CD14-positive monocyte (primary cell): ENCODE measurements at regions not wholly inside any gene's neighbourhood (a gene's known extent, or its start where the extent isn't known, plus 50 kb on each side); places are given as distances from the start of the nearest gene placed in this dataset.

Experiments
- DNase-seq, 3 donors: peaks; one replicate each; pipeline ENCODE4 v3.0.0-alpha.2; 2011 to 2022
- H2AFZ ChIP-seq: 2 replicates; pipeline ENCODE4 v1.6.0; 2012; ENCODE audit warnings: mild to moderate bottlenecking, low read depth, low read length, inconsistent platforms; ENCODE audit not compliant: insufficient read depth, poor library complexity, severe bottlenecking
- H3K27ac ChIP-seq, 2 donors: 1 replicate in 1 of 2; 2 replicates in 1 of 2; pipeline ENCODE4 v1.5.1; 2012 to 2013; ENCODE audit warnings: low read length in 2 of 2, control low read depth in 1 of 2, inconsistent platforms in 1 of 2, low read depth in 1 of 2, mild to moderate bottlenecking in 1 of 2
- H3K27me3 ChIP-seq, 2 donors: one replicate each; pipeline versions ENCODE4 v1.6.0 to v1.6.1; 2011 to 2013; ENCODE audit warnings: low read length in 2 of 2; ENCODE audit not compliant: control insufficient read depth in 2 of 2, insufficient read depth in 2 of 2
- H3K36me3 ChIP-seq, 2 donors: replicated peaks in 1 of 2; 1 replicate in 1 of 2; 2 replicates in 1 of 2; pipeline versions ENCODE4 v1.5.1 to v1.6.1; 2012 to 2013; ENCODE audit warnings: low read length in 2 of 2, control low read depth in 1 of 2, inconsistent platforms in 1 of 2, mild to moderate bottlenecking in 1 of 2; ENCODE audit not compliant: insufficient read depth in 2 of 2, control insufficient read depth in 1 of 2
- H3K4me1 ChIP-seq, 2 donors: 1 replicate in 1 of 2; 2 replicates in 1 of 2; pipeline versions ENCODE4 v1.5.1 to v1.6.1; 2012 to 2013; ENCODE audit warnings: low read length in 2 of 2, control low read depth in 1 of 2, inconsistent platforms in 1 of 2, mild to moderate bottlenecking in 1 of 2, moderate library complexity in 1 of 2; ENCODE audit not compliant: insufficient read depth in 2 of 2, control insufficient read depth in 1 of 2
- H3K4me2 ChIP-seq: replicated peaks from 2 replicates; pipeline ENCODE3; 2012; ENCODE audit warnings: low read length, moderate library complexity, mild to moderate bottlenecking; ENCODE audit not compliant: poor library complexity, severe bottlenecking; ENCODE audit errors: extremely low read depth
- H3K4me3 ChIP-seq, 3 experiments: fragments of 200-600 bp in 1 of 3; sonication (generic) in 1 of 3; replicated peaks in 1 of 3; 1 replicate in 2 of 3; 2 replicates in 1 of 3; pipeline ENCODE4 v1.5.1; 2011 to 2013; ENCODE audit warnings: low read length in 3 of 3, mild to moderate bottlenecking in 3 of 3, control low read depth in 2 of 3, low read depth in 2 of 3, inconsistent platforms in 1 of 3, moderate library complexity in 1 of 3
- H3K79me2 ChIP-seq: 2 replicates; pipeline ENCODE4 v1.6.0; 2012; ENCODE audit warnings: mild to moderate bottlenecking, control low read depth, inconsistent platforms, low read length, moderate library complexity; ENCODE audit not compliant: insufficient read depth
- H3K9ac ChIP-seq: 2 replicates; pipeline ENCODE4 v1.6.0; 2017; ENCODE audit warnings: low read length, mild to moderate bottlenecking; ENCODE audit not compliant: insufficient read depth, poor library complexity, severe bottlenecking
- H3K9me3 ChIP-seq, 2 donors: replicated peaks in 1 of 2; 1 replicate in 1 of 2; 2 replicates in 1 of 2; pipeline versions ENCODE4 v1.5.1 to v1.6.1; 2012 to 2013; ENCODE audit warnings: low read length in 2 of 2, control low read depth in 1 of 2; ENCODE audit not compliant: control insufficient read depth in 1 of 2, insufficient read depth in 1 of 2
- H4K20me1 ChIP-seq: 2 replicates; pipeline ENCODE4 v1.6.0; 2012; ENCODE audit warnings: mild to moderate bottlenecking, low read length, control low read depth, moderate library complexity; ENCODE audit not compliant: insufficient read depth
- H3K27ac Mint-ChIP-seq, 7 donors: one replicate each; pipeline ENCODE4 v1.8.0; 2020; ENCODE audit warnings: mild to moderate bottlenecking in 7 of 7, mixed read lengths in 7 of 7, moderate library complexity in 6 of 7, inconsistent platforms in 2 of 7
- H3K27me3 Mint-ChIP-seq, 3 donors: one replicate each; pipeline ENCODE4 v1.8.0; 2021 to 2022; ENCODE audit warnings: low read depth in 3 of 3, mild to moderate bottlenecking in 3 of 3, mixed read lengths in 3 of 3, moderate library complexity in 3 of 3, inconsistent platforms in 1 of 3
- H3K36me3 Mint-ChIP-seq, 2 donors: one replicate each; pipeline ENCODE4 v1.8.0; 2020; ENCODE audit warnings: mixed read lengths in 2 of 2, inconsistent platforms in 1 of 2, mild to moderate bottlenecking in 1 of 2
- H3K4me1 Mint-ChIP-seq: one replicate; pipeline ENCODE4 v1.8.0; 2020; ENCODE audit warnings: mild to moderate bottlenecking, mixed read lengths
- H3K4me3 Mint-ChIP-seq, 2 donors: one replicate each; pipeline ENCODE4 v1.8.0; 2020; ENCODE audit warnings: mild to moderate bottlenecking in 2 of 2, mixed read lengths in 2 of 2, moderate library complexity in 1 of 2
- H3K9me3 Mint-ChIP-seq, 7 donors: one replicate each; pipeline ENCODE4 v1.8.0; 2020 to 2022; ENCODE audit warnings: mixed read lengths in 7 of 7, mild to moderate bottlenecking in 6 of 7, moderate library complexity in 6 of 7, inconsistent platforms in 2 of 7
- CTCF ChIP-seq: fragments of 200-600 bp; IDR thresholded peaks from one replicate; pipeline ENCODE4 v1.8.0; 2022; ENCODE audit warnings: antibody characterized with exemption, mild to moderate bottlenecking
- WGBS: methylation state at CpG from one replicate; pipeline ENCODE4 v1.1.5; 2013; ENCODE audit warnings: missing lambda C conversion rate; ENCODE audit not compliant: insufficient coverage; 5-methylcytosine and 5-hydroxymethylcytosine counted together
- intact Hi-C, 2 donors: fragments of 100-400 bp; cut with micrococcal nuclease; formaldehyde crosslinking; loops; one replicate each; pipeline versions ENCODE4 v1.15.0 to v1.15.1; 2023

GRCh38 chr2:82837588-82838304, 1621.3 kb downstream of the SUCLG1 start:
- H3K27me3 Mint-ChIP-seq, result no peaks in the 10 kb centered on the region
- Histone ChIP-seq H3K27me3 (no peaks in the 10 kb centered on the region), H3K27ac (no peak overlapping the region), H3K9me3 (no peaks in the 10 kb centered on the region), H3K79me2 (no peaks in the 10 kb centered on the region), H2AFZ (no peak overlapping the region), H4K20me1 (no peaks in the 10 kb centered on the region), H3K4me2 (no peak overlapping the region), H3K4me1 (peaks cover 8 to 17% of the 10 kb centered on the region in 2 donors), H3K4me3 (no peak overlapping the region), H3K36me3 (no peaks in the 10 kb centered on the region), H3K9ac (no peak overlapping the region)
- peaks cover 6% of the 10 kb centered on the region for H3K4me1 Mint-ChIP-seq
- no peaks in the 10 kb centered on the region for H3K36me3 Mint-ChIP-seq
- peaks cover 0 to 5% (median 1%) of the 10 kb centered on the region in 7 donors for H3K9me3 Mint-ChIP-seq
- no peak for TF ChIP-seq CTCF
- H3K27ac Mint-ChIP-seq, result peak overlapping the region in 2 of 7 donors; percentile 8 to 40
- 0% methylated on average over 1 of the region's 3 CpGs for WGBS
- intact Hi-C loops, result no loop called here
- DNase-seq, result peak; percentile 4 to 82 (median 39)
- peak overlapping the region in 1 of 2 donors; percentile 57 for H3K4me3 Mint-ChIP-seq

- no peak for TF ChIP-seq CTCF
- no peaks in the 10 kb centered on the region for H3K36me3 Mint-ChIP-seq
Measured at GRCh38 chr2:82834893-82835292, 1624.2 kb downstream of the SUCLG1 start.

More at GRCh38 chr2:82834893-82835292, 1624.2 kb downstream of the SUCLG1 start:
- Histone ChIP-seq H3K4me3 (no peak overlapping the region), H3K4me1 (peaks cover 8 to 17% of the 10 kb centered on the region in 2 donors), H3K9ac (no peak overlapping the region), H3K4me2 (no peak overlapping the region), H2AFZ (no peak overlapping the region), H3K79me2 (no peaks in the 10 kb centered on the region), H3K27me3 (no peaks in the 10 kb centered on the region), H4K20me1 (no peaks in the 10 kb centered on the region), H3K27ac (no peak overlapping the region), H3K36me3 (no peaks in the 10 kb centered on the region), H3K9me3 (no peaks in the 10 kb centered on the region)
- no CpG with 5 or more reads among the region's 1 CpG for WGBS
- H3K4me3 Mint-ChIP-seq, result no peak overlapping the region
- peaks cover 6% of the 10 kb centered on the region for H3K4me1 Mint-ChIP-seq
- H3K9me3 Mint-ChIP-seq, result peaks cover 0 to 5% (median 1%) of the 10 kb centered on the region in 7 donors
- no peak for DNase-seq
- intact Hi-C loops, result no loop called here
- H3K27ac Mint-ChIP-seq, result no peak overlapping the region
- no peaks in the 10 kb centered on the region for H3K27me3 Mint-ChIP-seq
